CD4-positive, CD25-positive, alpha-beta regulatory T cell (primary cell): ENCODE measurements at regions not wholly inside any gene's neighbourhood (a gene's known extent, or its start where the extent isn't known, plus 50 kb on each side); places are given as distances from the start of the nearest gene placed in this dataset.
A peak's percentile ranks its signal among the peaks of the same experiment; 100 is the strongest.
"Not testable (repeated sequence)": the region's sequence is repeated elsewhere in the genome, so short reads cannot be mapped to it uniquely, and the experiment has no call there.

Source experiments
- ATAC-seq, 2 donors: fragments of 150-1000 bp; cut with Tn5 transposase; one replicate each; pipeline ENCODE4 v1.10.0; 2021; ENCODE audit warnings: low read depth in 2 of 2, moderate number of reproducible peaks in 2 of 2, moderate library complexity in 1 of 2
- DNase-seq, 3 donors: peaks; one replicate each; pipeline versions ENCODE4 v3.0.0 to v3.0.0-alpha.2; 2012 to 2022; ENCODE audit warnings: mixed read lengths in 1 of 3
- H3K27ac ChIP-seq: one replicate; pipeline ENCODE4 v1.7.0; 2013; ENCODE audit warnings: mild to moderate bottlenecking, low read length; ENCODE audit not compliant: insufficient read depth, poor library complexity, severe bottlenecking
- H3K27me3 ChIP-seq: one replicate; pipeline ENCODE4 v1.7.0; 2013; ENCODE audit warnings: low read length; ENCODE audit not compliant: control insufficient read depth, insufficient read depth
- H3K36me3 ChIP-seq: one replicate; pipeline ENCODE4 v1.7.0; 2013; ENCODE audit warnings: mild to moderate bottlenecking, low read length, moderate library complexity; ENCODE audit not compliant: control insufficient read depth, insufficient read depth
- H3K4me1 ChIP-seq: 2 replicates; pipeline ENCODE4 v1.7.0; 2013; ENCODE audit warnings: mild to moderate bottlenecking, low read length; ENCODE audit not compliant: insufficient read depth, control insufficient read depth, poor library complexity, severe bottlenecking
- H3K4me3 ChIP-seq: one replicate; pipeline ENCODE4 v1.7.0; 2013; ENCODE audit warnings: low read depth, mild to moderate bottlenecking, low read length, moderate library complexity
- H3K9me3 ChIP-seq, 2 experiments: 1 replicate in 1 of 2; 2 replicates in 1 of 2; pipeline ENCODE4 v1.7.0; 2013; ENCODE audit warnings: low read length in 2 of 2, mild to moderate bottlenecking in 1 of 2, moderate library complexity in 1 of 2; ENCODE audit not compliant: control insufficient read depth in 2 of 2
- H3K27ac Mint-ChIP-seq, 3 donors: one replicate each; pipeline ENCODE4 v1.8.0; 2020 to 2022; ENCODE audit warnings: mild to moderate bottlenecking in 3 of 3, mixed read lengths in 3 of 3, moderate library complexity in 2 of 3
- H3K27me3 Mint-ChIP-seq: one replicate; pipeline ENCODE4 v1.8.0; 2022; ENCODE audit warnings: mild to moderate bottlenecking, mixed read lengths
- H3K36me3 Mint-ChIP-seq: one replicate; pipeline ENCODE4 v1.8.0; 2020; ENCODE audit warnings: mixed read lengths
- H3K4me1 Mint-ChIP-seq, 4 donors: one replicate each; pipeline ENCODE4 v1.8.0; 2020 to 2022; ENCODE audit warnings: mixed read lengths in 4 of 4, mild to moderate bottlenecking in 1 of 4
- H3K4me3 Mint-ChIP-seq, 4 donors: one replicate each; pipeline ENCODE4 v1.8.0; 2020 to 2022; ENCODE audit warnings: mild to moderate bottlenecking in 4 of 4, mixed read lengths in 4 of 4, moderate library complexity in 3 of 4
- H3K9me3 Mint-ChIP-seq, 7 donors: one replicate each; pipeline ENCODE4 v1.8.0; 2020 to 2022; ENCODE audit warnings: mixed read lengths in 7 of 7, mild to moderate bottlenecking in 3 of 7, moderate library complexity in 2 of 7

- Histone ChIP-seq H3K4me1 (peaks cover 16% of the 10 kb centered on the region), H3K9me3 (no peaks in the 10 kb centered on the region), H3K27me3 (peaks cover 8% of the 10 kb centered on the region), H3K36me3 (no peaks in the 10 kb centered on the region), H3K27ac (peak overlapping the region; percentile 45), H3K4me3 (peak overlapping the region; percentile 54)
- peak; percentile 86 to 90 for ATAC-seq
- H3K9me3 Mint-ChIP-seq: peaks cover 0 to 2% (median 0%) of the 10 kb centered on the region in 7 donors
- H3K27ac Mint-ChIP-seq: peak overlapping the region; percentile 85 to 93 (median 87)
- peak in 2 of 3 donors; percentile 46 to 84 for DNase-seq
- peaks cover 9% of the 10 kb centered on the region for H3K36me3 Mint-ChIP-seq
- H3K4me1 Mint-ChIP-seq: peaks cover 16 to 41% (median 32%) of the 10 kb centered on the region in 4 donors
- peak overlapping the region; percentile 52 to 79 (median 72) for H3K4me3 Mint-ChIP-seq
- H3K27me3 Mint-ChIP-seq: peaks cover 42% of the 10 kb centered on the region
Measured at GRCh38 chr4:38529189-38530115, 134.5 kb upstream of the KLF3 start.

- H3K36me3 Mint-ChIP-seq: peaks cover 9% of the 10 kb centered on the region
Measured at GRCh38 chr4:38530486-38530885, 133.5 kb upstream of the KLF3 start.

GRCh38 chr4:38531141-38531727 lies 132.8 kb upstream of the KLF3 start:
- Mint-ChIP-seq H3K9me3 (peaks cover 0 to 2% (median 0%) of the 10 kb centered on the region in 7 donors), H3K27me3 (peaks cover 38% of the 10 kb centered on the region), H3K36me3 (peaks cover 5% of the 10 kb centered on the region), H3K27ac (peak overlapping the region; percentile 45 to 59 (median 48)), H3K4me3 (no peak overlapping the region), H3K4me1 (peaks cover 16 to 32% (median 28%) of the 10 kb centered on the region in 4 donors)
- no peaks in the 10 kb centered on the region for H3K36me3 ChIP-seq
- no peak for DNase-seq
- no peaks in the 10 kb centered on the region for H3K9me3 ChIP-seq
- no peak for ATAC-seq
- peaks cover 15% of the 10 kb centered on the region for H3K4me1 ChIP-seq
- H3K4me3 ChIP-seq: no peak overlapping the region
- H3K27ac ChIP-seq: no peak overlapping the region
- peaks cover 6% of the 10 kb centered on the region for H3K27me3 ChIP-seq

More at GRCh38 chr4:38530486-38530885, 133.5 kb upstream of the KLF3 start:
- peaks cover 15% of the 10 kb centered on the region for H3K4me1 ChIP-seq
- no peaks in the 10 kb centered on the region for H3K36me3 ChIP-seq
- ATAC-seq: no peak
- H3K9me3 Mint-ChIP-seq: peaks cover 0 to 2% (median 0%) of the 10 kb centered on the region in 7 donors
- peak overlapping the region in 2 of 3 donors; percentile 59 to 87 for H3K27ac Mint-ChIP-seq
- peaks cover 9% of the 10 kb centered on the region for H3K27me3 ChIP-seq
- no peak overlapping the region for H3K4me3 Mint-ChIP-seq
- no peak overlapping the region for H3K27ac ChIP-seq
- H3K4me1 Mint-ChIP-seq: peaks cover 16 to 35% (median 28%) of the 10 kb centered on the region in 4 donors
- H3K27me3 Mint-ChIP-seq: peaks cover 38% of the 10 kb centered on the region
- H3K4me3 ChIP-seq: peak overlapping the region; percentile 14
- H3K9me3 ChIP-seq: no peaks in the 10 kb centered on the region
- DNase-seq: no peak

GRCh38 chr4:38532908-38533499 lies 131.0 kb upstream of the KLF3 start:
- Histone ChIP-seq H3K4me3 (no peak overlapping the region), H3K36me3 (no peaks in the 10 kb centered on the region), H3K27me3 (peaks cover 6% of the 10 kb centered on the region), H3K4me1 (peaks cover 15% of the 10 kb centered on the region), H3K27ac (no peak overlapping the region), H3K9me3 (no peaks in the 10 kb centered on the region)
- peaks cover 16 to 31% (median 25%) of the 10 kb centered on the region in 4 donors for H3K4me1 Mint-ChIP-seq
- H3K9me3 Mint-ChIP-seq: no peaks in the 10 kb centered on the region
- DNase-seq (no peak), ATAC-seq (no peak)
- peak overlapping the region in 1 of 3 donors; percentile 34 for H3K27ac Mint-ChIP-seq
- H3K36me3 Mint-ChIP-seq: no peaks in the 10 kb centered on the region
- H3K4me3 Mint-ChIP-seq: no peak overlapping the region
- H3K27me3 Mint-ChIP-seq: peaks cover 53% of the 10 kb centered on the region

GRCh38 chr4:38534344-38535045 lies 129.5 kb upstream of the KLF3 start:
- Histone ChIP-seq H3K4me3 (no peak overlapping the region), H3K27me3 (peaks cover 6% of the 10 kb centered on the region), H3K27ac (no peak overlapping the region), H3K36me3 (no peaks in the 10 kb centered on the region), H3K4me1 (peaks cover 8% of the 10 kb centered on the region), H3K9me3 (no peaks in the 10 kb centered on the region)
- H3K4me1 Mint-ChIP-seq: peaks cover 10 to 25% (median 16%) of the 10 kb centered on the region in 4 donors
- H3K4me3 Mint-ChIP-seq: no peak overlapping the region
- no peak overlapping the region for H3K27ac Mint-ChIP-seq
- no peaks in the 10 kb centered on the region for H3K36me3 Mint-ChIP-seq
- H3K9me3 Mint-ChIP-seq: peaks cover 0 to under 1% (median 0%) of the 10 kb centered on the region in 7 donors
- H3K27me3 Mint-ChIP-seq: peaks cover 45% of the 10 kb centered on the region
- no peak for ATAC-seq
- no peak for DNase-seq

GRCh38 chr4:38535071-38535470 lies 128.9 kb upstream of the KLF3 start:
- H3K4me1 ChIP-seq, H3K9me3 ChIP-seq, H3K9me3 Mint-ChIP-seq, H3K27ac Mint-ChIP-seq, ATAC-seq, H3K36me3 Mint-ChIP-seq, DNase-seq, H3K36me3 ChIP-seq, H3K4me3 ChIP-seq, H3K27me3 ChIP-seq, H3K4me3 Mint-ChIP-seq, H3K27ac ChIP-seq: not testable (repeated sequence)
- Mint-ChIP-seq H3K27me3 (peaks cover 46% of the 10 kb centered on the region), H3K4me1 (peaks cover 5 to 19% (median 12%) of the 10 kb centered on the region in 4 donors)

- no peak for ATAC-seq
Measured at GRCh38 chr4:38535717-38536116, 128.3 kb upstream of the KLF3 start.

More at GRCh38 chr4:38535717-38536116, 128.3 kb upstream of the KLF3 start:
- H3K4me3 Mint-ChIP-seq: no peak overlapping the region
- H3K36me3 Mint-ChIP-seq: no peaks in the 10 kb centered on the region
- Histone ChIP-seq H3K27me3 (peaks cover 9% of the 10 kb centered on the region), H3K27ac (no peak overlapping the region), H3K9me3 (no peaks in the 10 kb centered on the region), H3K4me3 (no peak overlapping the region), H3K36me3 (no peaks in the 10 kb centered on the region), H3K4me1 (no peaks in the 10 kb centered on the region)
- H3K27ac Mint-ChIP-seq: no peak overlapping the region
- DNase-seq: no peak
- H3K27me3 Mint-ChIP-seq: peaks cover 51% of the 10 kb centered on the region
- H3K9me3 Mint-ChIP-seq: peaks cover 0 to 2% (median 0%) of the 10 kb centered on the region in 7 donors
- peaks cover 0 to 13% (median 8%) of the 10 kb centered on the region in 4 donors for H3K4me1 Mint-ChIP-seq
